Epithelial cell of proximal tubule (primary cell): ENCODE measurements at regions not wholly inside any gene's neighbourhood (a gene's known extent, or its start where the extent isn't known, plus 50 kb on each side); places are given as distances from the start of the nearest gene placed in this dataset.
A peak's percentile ranks its signal among the peaks of the same experiment; 100 is the strongest.

Source experiments
- DNase-seq: peaks from one replicate; pipeline ENCODE4 v3.0.0-alpha.2; 2011; ENCODE audit warnings: low read depth
- H3K4me3 ChIP-seq: 2 replicates; pipeline ENCODE4 v1.5.1; 2011; ENCODE audit warnings: low read depth, mild to moderate bottlenecking, low read length
- CTCF ChIP-seq: conservative IDR thresholded peaks from 2 replicates; pipeline ENCODE4 v1.5.1; 2012; ENCODE audit warnings: low read depth, mild to moderate bottlenecking, low read length

- DNase-seq: no peak
- TF ChIP-seq CTCF: no peak
- H3K4me3 ChIP-seq: no peak overlapping the region
These were observed 223.2 kb upstream of the COPS8 start for GRCh38 chr2:236862526-236862925.

- TF ChIP-seq CTCF: no peak
- H3K4me3 ChIP-seq: no peak overlapping the region
- peak; percentile 88 for DNase-seq
These were observed 222.5 kb upstream of the COPS8 start for GRCh38 chr2:236862961-236863728.

- no peak for DNase-seq
- no peak overlapping the region for H3K4me3 ChIP-seq
- TF ChIP-seq CTCF: no peak
These were observed 222.0 kb upstream of the COPS8 start for GRCh38 chr2:236863729-236864126.

- no peak for TF ChIP-seq CTCF
These were observed 220.6 kb upstream of the COPS8 start for GRCh38 chr2:236865052-236865451.

GRCh38 chr2:236866542-236867340 is 218.9 kb upstream of the COPS8 start:
- H3K4me3 ChIP-seq: no peak overlapping the region
- no peak for DNase-seq
- no peak for TF ChIP-seq CTCF

More at GRCh38 chr2:236865052-236865451, 220.6 kb upstream of the COPS8 start:
- H3K4me3 ChIP-seq: no peak overlapping the region
- no peak for DNase-seq

- DNase-seq: no peak
- H3K4me3 ChIP-seq: no peak overlapping the region
- TF ChIP-seq CTCF: no peak
These were observed 218.0 kb upstream of the COPS8 start for GRCh38 chr2:236867441-236868260.
